Prostate gland (tissue), 2 donors: ENCODE measurements at regions not wholly inside any gene's neighbourhood (a gene's known extent, or its start where the extent isn't known, plus 50 kb on each side); places are given as distances from the start of the nearest gene placed in this dataset.

Experiments used
- POLR2A ChIP-seq: fragments of 450-650 bp; IDR thresholded peaks from one replicate; pipeline ENCODE4 v1.6.1; 2016; ENCODE audit warnings: antibody characterized with exemption, mild to moderate bottlenecking
- TF ChIP-seq, protein P1 (sequence below), 4 experiments: fragments of 200-600 bp in 2 of 4; fragments of 450-650 bp in 2 of 4; sonication (generic) in 2 of 4; IDR thresholded peaks; 1 replicate in 3 of 4; 2 replicates in 1 of 4; pipeline ENCODE4 v1.5.1; 2016 to 2019; ENCODE audit warnings: antibody characterized with exemption in 4 of 4, mild to moderate bottlenecking in 2 of 4, moderate library complexity in 2 of 4

DNA sequence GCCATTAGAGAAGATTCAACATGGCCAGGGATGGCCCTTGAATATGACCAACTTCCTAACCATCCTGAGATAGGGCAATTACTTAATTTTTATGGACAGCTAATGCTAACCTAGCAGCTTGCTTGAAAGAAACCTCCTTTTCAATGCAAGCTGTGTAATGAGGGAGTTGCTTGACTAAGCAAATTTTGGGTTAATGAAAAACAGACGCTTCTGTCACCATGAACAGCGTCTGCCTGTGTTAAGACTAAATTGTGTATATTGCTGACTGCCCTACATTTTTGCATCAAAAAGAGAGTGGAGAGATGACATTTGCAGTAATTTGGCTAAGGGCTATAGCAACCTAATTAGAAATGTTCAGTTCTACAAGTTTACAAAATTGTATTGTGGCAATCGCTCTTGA lies 319.2 kb upstream of the LRATD1 start:
- no peak for TF ChIP-seq POLR2A
- TF ChIP-seq, protein P1, sequence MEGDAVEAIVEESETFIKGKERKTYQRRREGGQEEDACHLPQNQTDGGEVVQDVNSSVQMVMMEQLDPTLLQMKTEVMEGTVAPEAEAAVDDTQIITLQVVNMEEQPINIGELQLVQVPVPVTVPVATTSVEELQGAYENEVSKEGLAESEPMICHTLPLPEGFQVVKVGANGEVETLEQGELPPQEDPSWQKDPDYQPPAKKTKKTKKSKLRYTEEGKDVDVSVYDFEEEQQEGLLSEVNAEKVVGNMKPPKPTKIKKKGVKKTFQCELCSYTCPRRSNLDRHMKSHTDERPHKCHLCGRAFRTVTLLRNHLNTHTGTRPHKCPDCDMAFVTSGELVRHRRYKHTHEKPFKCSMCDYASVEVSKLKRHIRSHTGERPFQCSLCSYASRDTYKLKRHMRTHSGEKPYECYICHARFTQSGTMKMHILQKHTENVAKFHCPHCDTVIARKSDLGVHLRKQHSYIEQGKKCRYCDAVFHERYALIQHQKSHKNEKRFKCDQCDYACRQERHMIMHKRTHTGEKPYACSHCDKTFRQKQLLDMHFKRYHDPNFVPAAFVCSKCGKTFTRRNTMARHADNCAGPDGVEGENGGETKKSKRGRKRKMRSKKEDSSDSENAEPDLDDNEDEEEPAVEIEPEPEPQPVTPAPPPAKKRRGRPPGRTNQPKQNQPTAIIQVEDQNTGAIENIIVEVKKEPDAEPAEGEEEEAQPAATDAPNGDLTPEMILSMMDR (IDR thresholded peaks at IDR 0.05): no peak
